Muscle layer of colon (tissue), 2 donors: ENCODE measurements at regions not wholly inside any gene's neighbourhood (a gene's known extent, or its start where the extent isn't known, plus 50 kb on each side); places are given as distances from the start of the nearest gene placed in this dataset.

Experiments
- H3K27ac ChIP-seq: one replicate; pipeline ENCODE4 v1.7.0; 2013; ENCODE audit warnings: low read depth, mild to moderate bottlenecking, low read length, moderate library complexity
- H3K27me3 ChIP-seq, 2 donors: one replicate each; pipeline ENCODE4 v1.7.0; 2013; ENCODE audit warnings: low read length in 2 of 2, mild to moderate bottlenecking in 2 of 2; ENCODE audit not compliant: insufficient read depth in 2 of 2, control insufficient read depth in 1 of 2
- H3K36me3 ChIP-seq: one replicate; pipeline ENCODE4 v1.7.0; 2013; ENCODE audit warnings: mild to moderate bottlenecking, low read length; ENCODE audit not compliant: insufficient read depth
- H3K4me1 ChIP-seq: one replicate; pipeline ENCODE4 v1.7.0; 2013; ENCODE audit warnings: mild to moderate bottlenecking, low read length; ENCODE audit not compliant: insufficient read depth
- H3K4me3 ChIP-seq, 2 donors: one replicate each; pipeline ENCODE4 v1.7.0; 2013; ENCODE audit warnings: low read length in 2 of 2, low read depth in 1 of 2, mild to moderate bottlenecking in 1 of 2, moderate library complexity in 1 of 2
- H3K9ac ChIP-seq: one replicate; pipeline ENCODE4 v1.7.0; 2013; ENCODE audit warnings: low read length
- H3K9me3 ChIP-seq: one replicate; pipeline ENCODE4 v1.7.0; 2013; ENCODE audit warnings: mild to moderate bottlenecking, low read length
- donor health status: abdominal sarcoma.
- donor health status: Adenocarcinoma of cecum.

DNA sequence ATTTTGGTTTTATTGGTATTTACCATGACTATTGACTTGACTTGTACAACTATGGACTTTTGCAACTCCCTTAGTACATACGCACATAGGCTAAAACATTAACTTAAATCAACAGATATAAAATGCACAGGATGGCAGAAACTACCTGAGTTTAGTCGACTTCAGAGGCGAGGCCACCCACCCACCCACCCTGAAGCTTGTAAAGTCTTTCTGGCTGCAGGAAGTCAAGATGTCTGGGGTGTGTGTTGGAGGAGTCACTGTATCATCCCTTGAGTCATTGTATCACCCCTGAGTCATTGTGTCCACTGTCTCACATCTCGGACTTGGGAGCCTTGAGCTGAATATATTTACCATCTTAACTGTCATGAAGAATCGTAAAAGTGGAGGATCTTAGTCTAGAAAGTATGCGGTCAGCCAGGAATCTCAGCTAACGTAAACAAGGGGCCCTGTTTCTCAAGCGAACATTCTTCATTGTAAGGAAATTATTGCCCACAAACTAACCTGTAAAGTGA, 140.0 kb upstream of the ST6GAL2 start:
- Histone ChIP-seq H3K4me3 (no peak overlapping the region), H3K36me3 (no peaks in the 10 kb centered on the region)

DNA sequence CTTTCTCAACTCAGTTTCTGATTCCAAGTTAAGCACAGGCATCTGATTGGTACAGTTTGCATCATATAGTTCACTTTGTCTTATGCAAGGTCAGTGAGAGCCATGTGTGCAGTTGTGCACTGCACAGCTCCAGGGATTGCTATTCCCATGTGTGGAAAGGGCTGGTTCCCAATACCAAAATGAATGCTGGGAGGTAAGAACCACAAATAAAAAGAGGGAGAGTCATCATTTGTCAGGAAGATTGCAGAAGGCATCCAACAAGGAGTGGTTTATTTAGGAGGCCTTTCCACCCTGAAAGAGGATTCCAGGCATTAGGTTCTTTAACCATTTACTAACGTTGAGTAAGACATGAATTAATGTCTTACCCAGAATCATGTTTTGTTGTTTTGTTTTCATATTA, 141.2 kb upstream of the ST6GAL2 start:
- no peaks in the 10 kb centered on the region for H3K36me3 ChIP-seq
- no peaks in the 10 kb centered on the region for H3K27me3 ChIP-seq
- H3K4me1 ChIP-seq = no peaks in the 10 kb centered on the region
- H3K27ac ChIP-seq = no peak overlapping the region
- H3K9me3 ChIP-seq = no peaks in the 10 kb centered on the region
- no peak overlapping the region for H3K9ac ChIP-seq
- no peak overlapping the region for H3K4me3 ChIP-seq

More for the DNA sequence above, 140.0 kb upstream of the ST6GAL2 start:
- H3K27me3 ChIP-seq = no peaks in the 10 kb centered on the region
- no peaks in the 10 kb centered on the region for H3K9me3 ChIP-seq
- H3K4me1 ChIP-seq = no peaks in the 10 kb centered on the region
- H3K9ac ChIP-seq = no peak overlapping the region
- H3K27ac ChIP-seq = no peak overlapping the region

DNA sequence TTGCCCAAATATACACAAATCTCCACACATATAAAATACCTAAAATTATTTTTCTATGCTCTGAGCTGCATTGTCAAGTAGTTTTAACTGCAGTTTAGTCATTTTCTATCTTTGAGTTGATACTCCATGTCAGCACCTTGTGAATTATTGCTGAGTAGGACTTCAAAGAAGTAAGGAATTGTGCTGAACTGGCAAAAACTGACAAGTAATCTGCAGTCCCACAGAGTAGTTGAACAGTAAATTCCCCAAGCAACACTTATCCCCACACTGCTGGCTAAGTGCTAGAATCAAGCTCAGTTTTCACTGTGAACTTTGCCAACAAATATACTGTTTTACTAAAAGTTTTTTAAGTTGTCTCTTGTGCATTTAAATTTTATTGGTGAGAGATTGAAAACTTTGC, 141.8 kb upstream of the ST6GAL2 start:
- Histone ChIP-seq H3K4me1 (no peaks in the 10 kb centered on the region), H3K9me3 (no peaks in the 10 kb centered on the region), H3K36me3 (no peaks in the 10 kb centered on the region), H3K4me3 (no peak overlapping the region), H3K27me3 (no peaks in the 10 kb centered on the region), H3K9ac (no peak overlapping the region), H3K27ac (no peak overlapping the region)

DNA sequence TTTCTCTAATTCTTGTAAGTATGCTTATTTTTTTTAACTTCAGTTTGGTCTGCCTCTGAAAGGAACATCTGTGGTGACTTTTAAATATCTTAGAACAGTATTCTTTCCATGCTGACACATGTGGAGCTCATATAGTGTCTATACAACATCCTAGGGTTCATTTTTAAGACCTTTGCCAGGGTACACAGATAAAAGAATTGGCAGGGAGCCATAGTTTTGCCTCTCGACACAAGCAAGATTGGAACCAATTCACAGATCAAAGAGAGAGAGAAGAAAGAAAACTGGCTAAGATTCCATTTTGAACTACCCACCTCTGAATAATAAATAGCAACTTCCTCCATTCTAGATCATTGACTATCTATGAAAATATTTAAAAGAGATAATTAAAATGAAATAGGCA, 142.7 kb upstream of the ST6GAL2 start:
- Histone ChIP-seq H3K27ac (no peak overlapping the region), H3K4me1 (no peaks in the 10 kb centered on the region), H3K9ac (no peak overlapping the region)

GRCh38 chr2:107036293-107036692, 150.3 kb upstream of the ST6GAL2 start:
- Histone ChIP-seq H3K27ac (no peak overlapping the region), H3K4me3 (no peak overlapping the region), H3K9me3 (no peaks in the 10 kb centered on the region), H3K4me1 (no peaks in the 10 kb centered on the region), H3K9ac (no peak overlapping the region), H3K36me3 (no peaks in the 10 kb centered on the region), H3K27me3 (no peaks in the 10 kb centered on the region)

More for the DNA sequence above, 142.7 kb upstream of the ST6GAL2 start:
- Histone ChIP-seq H3K4me3 (no peak overlapping the region), H3K27me3 (no peaks in the 10 kb centered on the region), H3K36me3 (no peaks in the 10 kb centered on the region), H3K9me3 (no peaks in the 10 kb centered on the region)

DNA sequence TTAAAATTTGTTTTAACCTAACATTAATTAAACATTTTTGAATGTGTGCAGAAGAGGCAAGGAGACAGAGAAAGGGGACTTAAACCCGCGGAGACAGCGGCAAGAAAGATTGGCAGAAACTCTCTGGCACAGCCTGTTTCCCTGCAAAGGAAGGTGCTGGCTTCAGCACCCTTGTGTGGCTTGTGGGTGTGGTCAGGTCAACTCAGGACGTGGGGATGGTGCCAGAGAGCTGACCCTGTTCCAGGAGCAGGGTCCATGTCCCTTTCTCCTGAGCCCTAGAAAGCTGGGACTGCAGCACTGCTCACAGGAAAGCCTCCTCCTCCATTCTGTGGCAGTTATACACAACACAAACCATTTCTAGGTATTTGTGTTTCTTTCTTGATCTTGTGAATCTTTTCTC, 176.2 kb upstream of the ST6GAL2 start:
- H3K4me3 ChIP-seq = no peak overlapping the region
- no peaks in the 10 kb centered on the region for H3K4me1 ChIP-seq
- no peaks in the 10 kb centered on the region for H3K36me3 ChIP-seq
- H3K27me3 ChIP-seq = no peaks in the 10 kb centered on the region
- no peaks in the 10 kb centered on the region for H3K9me3 ChIP-seq
- H3K27ac ChIP-seq = no peak overlapping the region
- H3K9ac ChIP-seq = no peak overlapping the region

GRCh38 chr2:107062599-107063220, 176.7 kb upstream of the ST6GAL2 start:
- Histone ChIP-seq H3K27me3 (no peaks in the 10 kb centered on the region), H3K9me3 (no peaks in the 10 kb centered on the region), H3K27ac (no peak overlapping the region), H3K36me3 (no peaks in the 10 kb centered on the region), H3K4me1 (no peaks in the 10 kb centered on the region), H3K9ac (no peak overlapping the region), H3K4me3 (no peak overlapping the region)

DNA sequence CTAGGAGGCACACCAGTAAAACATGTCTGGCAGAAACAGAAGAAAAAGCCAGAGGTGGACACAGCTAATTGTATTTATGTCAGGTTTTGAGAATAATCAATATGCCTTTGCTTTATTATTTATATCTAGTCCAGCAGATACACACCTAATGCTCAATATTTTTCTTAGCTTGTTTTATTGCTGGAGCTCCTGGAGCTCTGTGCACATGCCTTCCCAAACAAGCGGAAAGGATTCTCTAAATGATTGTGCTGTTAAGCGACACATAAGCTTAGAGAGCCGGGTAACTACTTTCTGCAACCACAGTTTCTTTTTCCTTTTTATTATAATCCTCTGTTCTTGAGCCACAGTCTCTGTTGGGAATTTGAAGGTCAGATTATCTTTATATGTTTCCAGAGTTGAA, 177.3 kb upstream of the ST6GAL2 start:
- H3K4me3 ChIP-seq = no peak overlapping the region
- H3K9ac ChIP-seq = no peak overlapping the region
- H3K27ac ChIP-seq = no peak overlapping the region
- H3K27me3 ChIP-seq = no peaks in the 10 kb centered on the region
- H3K9me3 ChIP-seq = no peaks in the 10 kb centered on the region
- no peaks in the 10 kb centered on the region for H3K36me3 ChIP-seq
- H3K4me1 ChIP-seq = no peaks in the 10 kb centered on the region

DNA sequence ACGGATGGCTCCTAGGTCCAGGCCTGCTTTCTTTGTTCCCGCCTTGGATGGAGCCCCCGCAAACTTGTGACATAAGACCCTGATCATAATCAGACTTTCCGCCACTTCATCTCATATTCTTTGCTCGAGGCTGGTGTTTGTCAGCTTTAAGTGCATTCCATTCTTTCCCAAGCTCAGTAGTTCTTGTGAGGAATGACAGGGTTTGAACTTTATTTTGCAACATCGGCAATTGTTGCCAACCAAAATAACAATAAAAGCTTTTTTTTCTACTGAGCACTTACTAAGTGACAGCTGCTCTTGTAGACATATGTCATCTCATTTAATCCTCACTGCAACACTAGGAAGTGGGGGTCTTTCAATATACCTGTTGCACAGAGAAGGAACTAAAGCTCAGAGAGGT, 178.8 kb upstream of the ST6GAL2 start:
- Histone ChIP-seq H3K27me3 (no peaks in the 10 kb centered on the region), H3K4me3 (no peak overlapping the region), H3K27ac (no peak overlapping the region), H3K9ac (no peak overlapping the region), H3K36me3 (no peaks in the 10 kb centered on the region), H3K9me3 (no peaks in the 10 kb centered on the region), H3K4me1 (no peaks in the 10 kb centered on the region)

- Histone ChIP-seq H3K9ac (no peak overlapping the region), H3K27ac (no peak overlapping the region), H3K9me3 (no peaks in the 10 kb centered on the region), H3K36me3 (no peaks in the 10 kb centered on the region), H3K27me3 (no peaks in the 10 kb centered on the region), H3K4me3 (no peak overlapping the region), H3K4me1 (no peaks in the 10 kb centered on the region)
Measured at GRCh38 chr2:107068069-107068916, 182.3 kb upstream of the ST6GAL2 start.

- no peaks in the 10 kb centered on the region for H3K27me3 ChIP-seq
- no peaks in the 10 kb centered on the region for H3K36me3 ChIP-seq
- no peaks in the 10 kb centered on the region for H3K4me1 ChIP-seq
- no peak overlapping the region for H3K27ac ChIP-seq
- H3K9ac ChIP-seq = no peak overlapping the region
- no peak overlapping the region for H3K4me3 ChIP-seq
- no peaks in the 10 kb centered on the region for H3K9me3 ChIP-seq
Measured at GRCh38 chr2:107069890-107070289, 183.9 kb upstream of the ST6GAL2 start.
